LHCN-M2 (cell line): ENCODE measurements at regions not wholly inside any gene's neighbourhood (a gene's known extent, or its start where the extent isn't known, plus 50 kb on each side); places are given as distances from the start of the nearest gene placed in this dataset.
"Not testable (repeated sequence)": the region's sequence is repeated elsewhere in the genome, so short reads cannot be mapped to it uniquely, and the experiment has no call there.

Experiments
- DNase-seq: peaks from one replicate; pipeline ENCODE4 v3.0.0-alpha.2; 2012; ENCODE audit warnings: low read depth

DNA sequence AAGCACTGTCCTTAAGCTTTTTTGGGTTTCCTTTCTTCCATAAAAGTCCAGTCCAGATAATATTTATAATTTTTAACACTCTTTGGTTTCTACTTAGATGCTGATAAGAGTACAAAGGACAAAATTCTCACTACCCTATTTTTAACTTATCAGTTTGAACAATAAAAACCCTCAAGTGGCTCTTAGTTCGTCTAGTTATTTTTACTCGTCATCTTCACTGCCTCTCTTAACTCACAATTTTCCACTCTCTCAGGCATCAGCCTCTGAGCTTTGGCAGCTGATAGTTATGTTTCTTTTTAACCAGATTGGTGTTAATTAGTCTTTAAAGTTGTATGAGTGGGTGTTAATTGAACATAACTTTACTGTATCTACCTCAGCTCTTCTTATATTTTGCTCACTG is 517.1 kb upstream of the SYT4 start:
- no peak for DNase-seq

- no peak for DNase-seq
These were observed 520.1 kb upstream of the SYT4 start for GRCh38 chr18:43797347-43797746.

DNA sequence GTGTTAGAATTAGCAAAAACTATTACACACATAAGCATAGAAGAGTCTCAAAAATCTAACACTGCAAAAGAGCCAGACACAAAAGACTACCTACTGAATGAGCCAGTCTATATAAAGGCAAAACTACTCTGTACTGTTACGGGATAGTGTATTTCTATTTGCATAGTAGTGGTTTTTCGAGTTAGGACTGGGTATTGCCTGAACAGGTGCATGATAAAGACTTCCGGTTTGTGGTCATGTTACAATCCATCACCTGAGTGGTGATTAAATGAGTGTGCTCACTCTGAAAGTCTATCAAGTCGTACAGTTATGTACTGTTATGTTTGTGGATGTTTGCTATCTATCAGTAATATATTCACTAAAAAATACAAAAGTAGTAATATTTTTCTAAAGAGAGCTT is 523.3 kb upstream of the SYT4 start:
- no peak for DNase-seq

- peak; percentile 36 for DNase-seq
These were observed 528.4 kb upstream of the SYT4 start for GRCh38 chr18:43805646-43806194.

DNA sequence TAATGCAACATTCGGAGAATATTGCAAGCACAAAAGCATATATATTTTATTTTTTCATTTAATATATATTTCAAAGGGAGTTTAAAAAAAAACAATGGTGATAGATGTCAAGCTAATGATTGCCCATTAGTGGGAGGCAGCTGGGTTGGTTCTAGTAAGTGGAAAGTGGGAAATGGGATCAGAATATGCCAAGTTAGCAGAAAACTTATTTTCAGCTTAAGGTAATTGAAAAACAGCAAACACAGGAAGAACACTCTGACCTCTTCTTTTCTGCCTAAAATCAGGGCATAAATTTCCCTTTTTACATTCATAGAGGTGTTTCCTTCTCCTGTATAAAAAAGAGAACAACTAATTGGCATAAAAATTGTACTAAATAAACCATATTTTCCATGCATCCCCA is 535.3 kb upstream of the SYT4 start:
- DNase-seq: no peak

DNA sequence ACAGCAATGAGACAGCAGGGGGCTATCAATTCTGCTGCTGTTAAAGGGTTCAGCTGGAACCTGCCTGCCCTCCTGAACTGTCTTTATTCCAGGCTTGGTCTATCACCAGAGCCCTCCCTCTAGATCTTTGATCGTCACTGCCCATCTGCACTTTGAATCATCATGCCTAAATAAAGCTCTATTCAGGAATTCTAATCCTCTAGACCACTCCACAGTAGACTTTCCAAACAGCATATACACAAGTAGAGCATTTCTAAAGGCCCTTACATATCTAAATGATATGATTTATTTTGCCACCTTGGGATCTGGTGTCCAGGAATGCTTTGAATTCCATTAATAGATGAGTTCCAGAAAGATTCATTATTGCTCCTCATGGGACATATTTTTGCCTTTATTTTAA is 542.1 kb upstream of the SYT4 start:
- DNase-seq: no peak

GRCh38 chr18:43819873-43820272 is 542.6 kb upstream of the SYT4 start:
- no peak for DNase-seq

GRCh38 chr18:43825768-43826167 is 548.5 kb upstream of the SYT4 start:
- no peak for DNase-seq

GRCh38 chr18:43826215-43826614 is 548.9 kb upstream of the SYT4 start:
- no peak for DNase-seq

DNA sequence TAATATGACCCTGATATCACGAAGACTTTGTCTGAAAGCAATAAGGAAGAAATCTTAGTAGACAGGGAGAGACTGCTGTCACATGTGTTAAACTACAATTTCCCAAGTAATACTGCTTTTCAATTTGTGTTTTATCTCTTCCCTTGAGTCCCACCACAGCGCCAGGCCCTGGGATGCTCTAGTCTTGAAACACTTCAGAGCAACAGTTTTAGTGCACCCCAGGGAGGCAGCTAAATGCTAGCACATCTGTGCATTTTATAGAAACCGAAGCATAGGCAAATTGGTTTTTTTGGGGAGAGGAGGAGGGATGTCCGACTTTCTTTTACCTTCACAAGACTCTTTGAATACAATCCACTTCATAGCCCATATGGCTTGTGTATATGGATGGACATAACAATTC is 550.0 kb upstream of the SYT4 start:
- DNase-seq: no peak

DNA sequence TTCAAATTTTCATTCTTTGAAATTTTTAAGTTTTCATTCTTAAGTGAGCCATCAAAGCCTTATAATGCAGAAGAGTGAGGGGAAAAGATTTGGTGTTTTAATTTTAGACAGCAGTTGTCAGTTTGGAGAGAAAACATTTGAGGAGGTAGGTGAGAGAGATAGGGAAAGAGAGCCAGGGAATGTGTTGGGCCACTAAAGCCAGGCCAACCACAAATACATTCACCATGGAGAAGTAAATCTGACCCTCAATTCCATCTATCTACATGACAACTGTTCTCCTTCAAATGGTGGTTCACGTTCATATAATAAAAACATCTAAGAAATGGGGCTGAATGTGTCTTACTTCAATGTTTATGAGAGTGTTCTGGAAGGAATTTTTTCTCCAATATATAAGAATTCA is 553.0 kb upstream of the SYT4 start:
- no peak for DNase-seq

DNA sequence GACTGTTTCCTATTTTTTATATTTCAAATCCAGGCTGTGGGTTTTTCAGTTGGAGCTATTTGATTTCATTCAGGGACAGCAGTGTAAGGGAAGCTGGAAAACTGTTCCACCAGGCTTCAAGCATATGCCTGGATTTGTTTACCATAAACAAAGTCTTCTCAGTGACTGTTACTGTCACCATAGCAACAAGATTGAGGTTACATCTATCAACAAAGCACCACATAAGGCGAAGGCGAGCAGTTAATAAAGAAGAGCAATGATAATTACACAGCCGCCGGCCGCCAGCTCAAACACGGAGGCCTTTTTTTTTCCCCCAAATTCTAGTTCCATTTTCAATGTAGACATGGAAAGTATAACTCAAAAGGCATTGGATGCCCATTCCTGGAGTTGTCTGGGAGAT is 553.7 kb upstream of the SYT4 start:
- DNase-seq: peak; percentile 13

DNA sequence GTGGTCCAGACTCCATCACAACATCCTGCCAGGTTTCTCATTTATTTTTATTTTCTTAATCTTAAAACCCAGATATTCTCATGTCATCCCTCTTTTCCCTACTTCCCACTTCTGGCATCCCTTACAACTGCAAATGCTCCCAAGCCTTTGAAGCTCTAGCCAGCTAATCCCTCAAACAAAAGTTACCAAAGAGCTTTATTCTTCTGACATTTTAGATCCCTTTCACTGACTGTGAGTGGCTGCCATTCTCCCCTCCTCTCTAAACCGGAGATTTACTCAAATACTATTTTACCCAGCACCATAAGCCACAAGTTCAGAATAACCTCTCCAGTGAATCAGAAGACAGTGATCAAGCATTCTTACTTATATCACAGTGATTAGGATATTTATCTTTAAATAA is 569.0 kb upstream of the SYT4 start:
- no peak for DNase-seq

DNA sequence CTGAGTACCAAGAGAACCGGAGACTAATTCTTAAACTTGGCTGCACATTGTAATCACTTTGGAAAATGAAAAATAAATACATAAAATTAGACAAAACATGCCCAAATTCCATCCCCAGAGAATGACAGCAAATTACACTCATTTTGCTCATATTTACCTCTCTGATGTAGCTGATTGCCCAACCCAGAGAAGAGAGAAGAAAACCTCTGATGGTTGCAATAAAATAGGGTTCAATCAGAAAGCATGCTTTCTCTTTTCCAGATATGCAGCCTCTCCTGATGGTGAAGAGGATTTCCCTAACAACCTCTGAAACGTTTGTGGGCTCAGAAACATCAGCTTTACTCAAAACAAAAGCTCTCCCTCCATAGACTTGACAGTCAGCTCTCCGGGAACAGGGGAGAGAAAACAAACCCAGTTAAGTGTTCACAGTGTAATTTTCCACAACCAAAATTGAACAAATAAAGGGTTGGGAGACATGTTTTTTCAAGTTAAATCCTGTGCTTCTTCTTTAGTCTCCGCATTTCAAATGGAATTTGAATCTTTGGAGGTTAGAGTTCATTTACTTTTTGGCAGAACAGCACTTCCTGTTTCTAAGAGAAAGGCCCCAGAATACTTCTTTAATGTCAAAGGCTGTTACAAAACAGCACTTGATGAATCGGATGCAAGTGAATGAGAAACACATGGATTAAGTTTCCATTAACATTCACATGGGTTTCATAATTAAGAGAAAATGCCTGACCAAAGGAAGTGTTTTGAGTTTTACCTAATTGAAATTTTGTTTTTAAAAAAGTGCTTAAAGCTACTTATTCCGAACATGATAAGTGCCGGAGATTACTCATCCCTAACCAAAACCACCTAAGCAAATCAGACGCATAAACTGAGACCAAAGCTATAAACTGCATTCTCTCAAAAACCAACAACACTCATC is 570.1 kb upstream of the SYT4 start:
- DNase-seq: peak; percentile 2

- DNase-seq: not testable (repeated sequence)
These were observed 572.5 kb upstream of the SYT4 start for GRCh38 chr18:43849831-43850230.

DNA sequence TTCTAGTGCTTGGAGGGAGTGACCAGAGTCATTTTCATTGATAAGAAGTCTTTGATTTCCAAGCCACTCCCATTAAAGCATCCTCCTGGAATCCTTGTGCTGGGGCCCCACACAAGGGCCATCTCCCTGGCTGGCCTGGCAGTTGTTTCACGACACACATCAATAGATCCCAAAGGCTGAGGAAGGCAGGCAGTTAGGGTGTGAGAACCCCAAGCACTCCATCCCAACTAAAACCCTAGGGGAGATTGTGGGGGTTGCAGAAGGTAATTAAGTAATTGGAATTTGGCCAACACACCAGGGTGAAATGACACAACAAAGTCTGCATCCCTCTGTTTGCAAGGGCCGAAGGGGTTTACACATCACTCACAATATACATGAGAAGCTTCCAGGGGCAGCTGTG is 578.1 kb upstream of the SYT4 start:
- DNase-seq: no peak

DNA sequence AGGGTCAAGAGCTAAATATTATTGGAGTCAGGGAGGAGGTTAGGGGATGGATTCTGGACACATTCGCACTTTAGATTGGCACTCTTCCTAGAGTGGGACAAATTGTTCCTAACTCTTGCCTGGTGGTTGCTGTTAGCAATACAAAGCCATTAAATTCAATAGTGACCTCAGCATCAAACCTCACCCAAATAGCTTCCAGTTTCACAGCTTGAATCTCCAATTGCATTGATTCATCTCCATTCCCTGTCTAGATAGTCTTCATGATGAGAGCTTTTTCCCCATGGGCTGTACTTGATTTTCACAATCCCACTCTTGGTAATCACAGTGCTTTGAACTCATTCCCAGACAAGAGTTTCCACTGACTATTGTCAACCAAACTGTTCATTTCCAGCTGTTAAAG is 585.9 kb upstream of the SYT4 start:
- DNase-seq: peak; percentile 1

DNA sequence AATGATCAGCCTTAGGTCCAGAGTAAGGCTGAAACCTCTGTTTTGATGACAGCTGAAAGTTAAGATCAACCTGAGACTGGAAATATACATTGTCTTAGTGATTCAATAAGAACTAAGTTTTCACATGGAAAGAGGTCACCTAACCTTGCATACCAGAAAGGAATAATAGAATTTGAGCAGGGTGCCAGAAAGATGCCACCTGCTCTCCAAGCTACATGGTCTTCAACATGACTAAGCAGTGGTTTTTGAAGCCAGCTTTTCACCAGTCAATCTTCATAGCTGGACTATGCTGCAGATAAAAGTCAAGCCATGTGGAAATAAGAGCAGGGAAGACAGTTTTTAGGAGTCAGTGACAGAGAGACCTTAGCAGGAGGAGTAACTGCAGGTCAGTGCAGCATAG is 589.4 kb upstream of the SYT4 start:
- DNase-seq: no peak

DNA sequence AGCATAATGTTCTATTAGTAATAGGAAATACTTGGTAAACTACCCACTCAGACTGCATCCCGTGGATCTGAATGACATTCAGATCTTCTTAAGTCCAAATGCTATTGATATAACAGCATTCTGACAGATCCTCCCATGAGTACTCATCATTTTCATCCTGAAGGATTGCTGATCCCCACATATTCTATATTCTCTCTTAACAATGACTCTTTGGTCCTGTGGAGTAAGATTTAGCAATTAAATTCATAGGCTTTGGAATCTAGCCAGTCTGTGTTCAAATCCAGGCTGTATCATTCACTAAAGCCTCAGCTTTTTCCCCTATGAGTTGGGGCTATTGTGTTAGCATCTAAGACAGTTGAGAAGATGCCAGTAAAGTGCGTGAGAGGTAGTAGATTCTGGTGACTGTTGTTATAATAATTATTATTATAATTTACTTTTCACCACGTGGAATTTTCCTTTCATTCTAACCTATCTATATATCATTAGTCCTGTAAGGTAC is 591.3 kb upstream of the SYT4 start:
- DNase-seq: no peak

- DNase-seq: no peak
These were observed 592.2 kb upstream of the SYT4 start for GRCh38 chr18:43869451-43870008.

DNA sequence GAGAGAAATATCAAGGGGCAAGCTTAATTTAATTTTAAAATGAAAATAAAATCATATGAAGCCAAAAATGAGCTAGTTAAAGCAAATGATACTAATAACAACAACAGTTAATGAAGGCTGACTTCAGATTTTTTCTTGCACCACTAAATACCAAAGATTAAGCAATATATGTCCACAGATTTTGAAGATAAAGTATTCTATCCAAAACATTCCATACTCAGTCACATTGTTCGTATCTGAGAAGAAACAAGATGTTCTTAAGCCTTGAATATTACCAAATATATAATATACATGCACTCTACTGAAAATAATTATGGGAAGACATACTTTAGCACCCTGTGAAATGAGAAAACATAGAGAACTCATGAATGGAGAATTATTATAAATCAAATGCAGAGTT is 593.3 kb upstream of the SYT4 start:
- DNase-seq: no peak

- no peak for DNase-seq
These were observed 598.2 kb upstream of the SYT4 start for GRCh38 chr18:43875511-43875910.

GRCh38 chr18:43876286-43876685 is 599.0 kb upstream of the SYT4 start:
- DNase-seq: no peak
